ENCODE measurements at regions not wholly inside any gene's neighbourhood (a gene's known extent, or its start where the extent isn't known, plus 50 kb on each side); places are given as distances from the start of the nearest gene placed in this dataset.

DNA sequence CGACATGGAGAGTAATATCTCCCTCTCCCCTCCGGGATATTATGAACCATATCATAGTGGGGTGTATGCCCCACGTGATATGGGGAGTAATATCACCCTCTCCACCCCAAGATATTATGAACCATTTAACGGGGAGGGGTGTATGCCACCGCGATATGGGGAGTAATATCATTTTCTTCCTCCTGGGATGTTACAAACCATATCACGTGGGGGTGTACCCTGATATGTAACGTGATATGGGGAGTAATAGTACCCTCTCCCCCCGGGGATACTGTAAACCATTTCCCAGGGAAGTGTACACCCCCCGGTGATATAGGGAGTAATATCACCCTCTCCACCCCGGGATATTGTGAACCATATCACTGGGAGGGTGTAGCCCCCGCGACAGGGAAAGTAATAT is 62.1 kb downstream of the ERICH4 start:
- TF ChIP-seq USF2 (IDR thresholded peaks at IDR 0.05; ENCODE audit: low read depth, low read length), result no peak
- no peak for TF ChIP-seq USF2 (CRISPR knock-in tag; IDR thresholded peaks at IDR 0.05; ENCODE audit: borderline replicate concordance)
- no peak for TF ChIP-seq MXI1 (IDR thresholded peaks at IDR 0.05; ENCODE audit: borderline replicate concordance, low read depth, low read length)
- TF ChIP-seq, protein P1, sequence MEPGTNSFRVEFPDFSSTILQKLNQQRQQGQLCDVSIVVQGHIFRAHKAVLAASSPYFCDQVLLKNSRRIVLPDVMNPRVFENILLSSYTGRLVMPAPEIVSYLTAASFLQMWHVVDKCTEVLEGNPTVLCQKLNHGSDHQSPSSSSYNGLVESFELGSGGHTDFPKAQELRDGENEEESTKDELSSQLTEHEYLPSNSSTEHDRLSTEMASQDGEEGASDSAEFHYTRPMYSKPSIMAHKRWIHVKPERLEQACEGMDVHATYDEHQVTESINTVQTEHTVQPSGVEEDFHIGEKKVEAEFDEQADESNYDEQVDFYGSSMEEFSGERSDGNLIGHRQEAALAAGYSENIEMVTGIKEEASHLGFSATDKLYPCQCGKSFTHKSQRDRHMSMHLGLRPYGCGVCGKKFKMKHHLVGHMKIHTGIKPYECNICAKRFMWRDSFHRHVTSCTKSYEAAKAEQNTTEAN (CRISPR knock-in tag; conservative IDR thresholded peaks at IDR 0.05), result no peak
- no peak for TF ChIP-seq SNAI1 (CRISPR knock-in tag; IDR thresholded peaks at IDR 0.05; ENCODE audit: borderline replicate concordance)
- no peak for TF ChIP-seq KAT2B (IDR thresholded peaks at IDR 0.05; ENCODE audit: borderline replicate concordance, low read depth, low read length)
